HG03025 (cell line): ENCODE measurements at regions not wholly inside any gene's neighbourhood (a gene's known extent, or its start where the extent isn't known, plus 50 kb on each side); places are given as distances from the start of the nearest gene placed in this dataset.
"Not testable (repeated sequence)": the region's sequence is repeated elsewhere in the genome, so short reads cannot be mapped to it uniquely, and the experiment has no call there.

Source experiments
- ATAC-seq: cut with Tn5 transposase; IDR thresholded peaks from one replicate; pipeline ENCODE4 v1.9.1; 2021; ENCODE audit warnings: mild to moderate bottlenecking, moderate library complexity; ENCODE audit not compliant: unreplicated experiment, low FRiP score

DNA sequence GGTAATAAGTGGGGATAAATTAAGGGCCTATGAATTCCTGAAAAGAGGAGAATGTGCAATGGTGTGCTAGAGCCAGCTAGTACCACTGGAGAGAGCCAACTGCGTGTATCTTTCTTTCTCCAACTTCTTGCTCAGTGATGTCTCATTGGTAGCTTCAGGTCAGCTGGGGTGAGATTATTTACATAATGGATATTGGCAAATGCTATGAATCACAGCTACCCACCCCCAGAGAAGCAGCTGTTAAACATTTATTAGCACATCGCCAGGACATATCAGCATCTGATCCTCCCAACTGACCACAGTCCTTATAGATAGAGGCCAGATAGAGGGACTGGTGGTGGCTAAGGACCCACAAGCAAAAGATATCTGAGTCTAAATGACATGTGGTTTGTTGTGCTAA, 421.3 kb downstream of the ACTL7B start:
- ATAC-seq = no peak

GRCh38 chr9:108434036-108434435, 421.8 kb downstream of the ACTL7B start:
- ATAC-seq = no peak

- ATAC-seq = no peak
These were observed 425.1 kb downstream of the ACTL7B start for GRCh38 chr9:108430655-108431054.

DNA sequence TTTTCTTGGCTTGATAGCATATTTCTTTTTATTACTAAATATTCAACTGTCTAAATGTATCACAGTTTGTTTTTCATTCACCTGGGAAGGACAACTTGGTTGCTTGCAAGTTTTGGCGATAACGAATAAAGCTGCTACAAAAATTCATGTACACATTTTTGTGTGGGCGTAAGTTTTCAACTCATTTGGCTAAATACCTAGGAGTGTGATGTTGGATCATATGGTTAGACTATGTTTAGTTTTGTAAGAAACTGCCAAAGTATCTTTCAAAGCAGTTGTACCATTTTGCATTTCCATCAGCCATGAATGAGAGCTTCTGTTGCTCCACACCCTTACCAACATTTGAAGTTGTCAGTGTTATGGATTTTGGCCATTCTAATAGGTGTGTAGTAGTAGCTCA, 428.0 kb downstream of the ACTL7B start:
- ATAC-seq = no peak

DNA sequence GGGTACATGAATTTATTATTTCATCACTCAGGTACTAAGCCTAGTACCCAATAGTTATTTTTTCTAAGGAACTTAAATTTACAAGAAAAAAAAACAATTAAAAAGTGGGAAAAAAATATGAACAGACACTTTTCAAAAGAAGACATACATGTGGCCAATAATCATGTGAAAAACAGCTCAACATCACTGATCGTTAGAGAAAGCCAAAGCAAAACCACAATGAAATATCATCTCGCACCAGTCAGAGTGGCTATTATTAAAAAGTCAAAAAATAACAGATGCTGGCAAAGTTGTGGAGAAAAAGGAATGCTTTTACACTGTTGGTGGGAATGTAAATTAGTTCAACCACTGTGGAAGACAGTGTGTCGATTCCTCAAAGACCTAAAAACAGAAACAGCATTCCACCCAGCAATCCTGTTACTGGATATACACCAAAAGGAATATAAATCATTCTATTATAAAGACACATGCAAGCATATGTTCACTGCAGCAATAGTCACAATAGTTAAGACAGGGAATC, 429.3 kb downstream of the ACTL7B start:
- not testable (repeated sequence) for ATAC-seq

GRCh38 chr9:108423433-108423832, 432.4 kb downstream of the ACTL7B start:
- no peak for ATAC-seq

- ATAC-seq = no peak
These were observed 436.4 kb downstream of the ACTL7B start for GRCh38 chr9:108419379-108419778.

DNA sequence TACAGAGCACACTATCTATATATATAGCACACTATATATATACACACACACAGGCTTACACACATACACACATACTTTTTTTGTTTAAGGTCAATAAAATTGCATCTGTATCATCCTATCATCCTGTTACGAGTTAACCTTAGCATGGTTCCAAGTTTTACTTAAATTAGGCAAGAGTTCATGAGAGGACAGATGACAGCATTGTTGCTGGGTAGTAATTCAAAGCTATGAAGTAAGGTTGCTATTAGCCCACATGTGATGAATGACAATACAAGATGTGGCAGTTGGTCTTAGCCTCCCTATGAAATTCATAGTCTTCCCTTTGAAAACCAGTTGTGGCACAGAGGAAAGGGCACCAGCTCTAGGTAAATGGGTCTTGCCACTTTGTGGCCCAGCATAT, 438.1 kb downstream of the ACTL7B start:
- ATAC-seq = no peak

- no peak for ATAC-seq
These were observed 438.5 kb downstream of the ACTL7B start for GRCh38 chr9:108417312-108417711.

DNA sequence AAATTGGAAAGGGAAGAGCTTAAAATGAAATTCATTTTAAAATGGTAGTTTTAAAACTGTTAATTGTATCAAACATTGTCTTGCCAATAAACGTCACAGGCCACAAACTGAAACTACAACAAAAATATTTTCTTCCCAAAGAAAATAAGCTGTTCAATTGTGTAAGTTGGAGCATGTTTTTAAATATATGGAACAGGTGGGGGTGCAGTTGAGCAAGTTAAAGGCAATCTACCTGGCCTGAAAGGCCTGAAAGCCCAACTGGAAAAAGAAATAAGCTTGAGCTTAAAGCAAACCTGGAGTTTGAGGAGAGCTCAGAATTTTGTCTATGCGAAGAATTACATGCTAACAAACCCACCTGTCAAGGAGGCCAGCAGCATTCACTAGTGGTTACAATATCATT, 439.5 kb downstream of the ACTL7B start:
- no peak for ATAC-seq

DNA sequence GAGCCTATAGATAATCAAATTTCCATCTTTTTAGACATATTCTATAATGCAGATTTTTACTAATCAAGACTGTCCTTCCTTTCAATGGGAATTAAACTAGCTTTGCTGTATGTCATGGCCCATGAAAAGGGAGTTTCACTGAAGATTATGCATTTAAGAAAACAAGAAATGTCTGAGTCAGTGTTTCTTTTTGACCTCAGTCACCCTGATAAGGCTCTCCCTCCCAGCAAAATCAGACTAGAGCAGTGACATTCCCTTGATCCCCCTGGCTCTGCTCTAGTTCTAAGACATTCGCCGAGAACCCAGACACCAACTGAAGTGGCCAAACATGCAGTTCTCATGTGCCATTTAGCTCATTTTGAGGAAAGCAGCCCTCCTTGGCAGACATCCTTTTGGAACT, 442.0 kb downstream of the ACTL7B start:
- ATAC-seq = no peak

GRCh38 chr9:108412755-108413154, 443.0 kb downstream of the ACTL7B start:
- no peak for ATAC-seq

- no peak for ATAC-seq
These were observed 444.2 kb downstream of the ACTL7B start for GRCh38 chr9:108411632-108412031.

- ATAC-seq = no peak
These were observed 445.6 kb downstream of the ACTL7B start for GRCh38 chr9:108410161-108410560.

DNA sequence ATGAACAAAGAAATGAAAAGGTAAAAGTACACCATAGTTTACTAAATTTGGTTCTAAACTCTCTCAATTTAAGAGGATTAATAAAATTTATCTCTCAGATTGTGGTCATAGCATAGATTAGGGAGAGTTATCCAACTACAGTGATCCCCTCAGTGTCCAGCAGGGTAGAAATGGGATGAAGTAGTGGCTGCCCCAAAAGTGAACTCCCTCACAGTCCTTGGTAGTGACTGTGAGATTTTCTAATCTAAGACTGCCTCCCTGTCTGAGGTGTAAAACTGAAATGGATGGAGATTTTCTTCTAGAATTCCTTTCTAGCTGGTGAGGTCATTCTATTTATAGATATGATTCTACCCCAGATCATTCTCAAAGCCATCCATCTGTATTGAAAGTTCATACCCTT, 455.5 kb downstream of the ACTL7B start:
- ATAC-seq = no peak

GRCh38 chr9:108399851-108400250, 455.9 kb downstream of the ACTL7B start:
- ATAC-seq = no peak

DNA sequence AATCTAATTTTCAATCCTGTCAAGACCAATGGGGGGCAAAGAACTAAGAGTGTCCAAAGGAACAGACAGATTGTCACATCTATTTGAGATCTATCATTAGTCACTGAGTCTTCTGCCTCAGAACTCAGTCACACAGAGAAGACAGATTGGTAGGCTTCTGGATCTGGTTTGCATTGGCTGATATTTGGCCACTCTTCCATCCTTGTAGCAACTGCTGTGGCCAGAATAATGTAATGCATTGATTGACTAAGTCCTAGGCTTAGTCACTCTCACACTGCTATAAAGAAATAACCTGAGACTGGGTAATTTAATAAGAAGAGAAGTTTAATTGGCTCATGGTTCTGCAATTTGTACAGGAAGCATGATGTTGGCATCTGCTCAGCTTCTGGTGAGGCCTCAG, 458.5 kb downstream of the ACTL7B start:
- no peak for ATAC-seq

DNA sequence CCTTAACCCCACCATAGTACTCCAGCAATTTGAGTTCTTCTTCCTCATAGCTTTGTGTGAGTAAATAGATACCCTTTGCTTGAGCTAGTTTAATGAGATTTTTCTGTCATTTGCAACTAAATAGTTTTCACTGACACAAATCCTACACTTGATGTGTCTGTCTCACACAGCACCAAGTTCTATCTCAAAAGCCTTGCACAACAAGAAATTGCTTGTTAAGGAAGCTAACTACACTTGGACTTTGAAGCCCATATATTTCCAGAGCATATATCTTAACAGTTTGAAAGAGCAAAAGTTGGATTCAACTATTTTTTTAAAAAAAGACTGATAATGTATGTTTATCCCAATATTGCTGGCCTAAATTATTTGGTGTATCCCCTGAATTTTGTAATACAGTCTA, 459.2 kb downstream of the ACTL7B start:
- no peak for ATAC-seq

DNA sequence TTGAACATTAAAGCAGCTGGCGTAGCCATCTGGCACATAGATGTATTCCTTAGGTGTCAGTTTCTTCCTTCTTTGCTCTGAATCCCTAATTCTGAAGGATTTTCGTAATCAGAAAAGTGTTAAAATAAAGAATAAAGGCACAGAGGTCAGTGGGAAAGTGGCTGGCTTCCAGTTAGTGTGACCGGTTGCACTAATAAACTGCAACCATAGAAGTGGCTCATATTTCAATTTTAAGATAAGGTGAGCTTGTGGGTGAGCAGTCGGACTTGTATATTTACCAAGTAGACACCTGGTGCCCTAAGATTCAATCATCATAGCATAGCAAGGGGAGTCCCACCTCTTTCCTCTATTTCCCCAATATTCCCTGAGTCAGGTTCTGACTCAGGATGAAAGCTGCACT, 459.6 kb downstream of the ACTL7B start:
- no peak for ATAC-seq

- no peak for ATAC-seq
These were observed 460.4 kb downstream of the ACTL7B start for GRCh38 chr9:108395421-108395820.

- ATAC-seq = no peak
These were observed 461.1 kb downstream of the ACTL7B start for GRCh38 chr9:108394726-108395125.

- not testable (repeated sequence) for ATAC-seq
These were observed 462.2 kb downstream of the ACTL7B start for GRCh38 chr9:108393481-108394001.

DNA sequence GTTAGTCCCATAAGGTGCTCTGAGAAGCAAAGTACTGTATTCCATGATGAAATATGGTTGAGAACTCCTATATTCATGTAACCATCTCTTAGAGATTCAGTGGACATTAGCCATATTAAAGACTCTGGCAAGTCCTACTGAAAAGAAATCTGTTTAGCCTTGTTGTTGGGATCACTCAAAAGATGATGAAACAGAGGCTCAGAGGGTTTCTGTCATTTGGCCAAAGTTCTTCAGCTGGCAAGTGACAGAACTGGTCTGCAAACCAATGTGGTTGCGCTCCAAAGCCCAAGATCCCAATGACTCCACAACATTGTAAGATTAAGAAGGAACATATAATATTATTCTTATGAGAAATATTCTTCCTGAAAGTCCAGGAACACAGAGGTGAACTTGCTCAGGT, 462.9 kb downstream of the ACTL7B start:
- ATAC-seq = no peak
